ENCODE measurements at regions not wholly inside any gene's neighbourhood (a gene's known extent, or its start where the extent isn't known, plus 50 kb on each side); places are given as distances from the start of the nearest gene placed in this dataset.

DNA sequence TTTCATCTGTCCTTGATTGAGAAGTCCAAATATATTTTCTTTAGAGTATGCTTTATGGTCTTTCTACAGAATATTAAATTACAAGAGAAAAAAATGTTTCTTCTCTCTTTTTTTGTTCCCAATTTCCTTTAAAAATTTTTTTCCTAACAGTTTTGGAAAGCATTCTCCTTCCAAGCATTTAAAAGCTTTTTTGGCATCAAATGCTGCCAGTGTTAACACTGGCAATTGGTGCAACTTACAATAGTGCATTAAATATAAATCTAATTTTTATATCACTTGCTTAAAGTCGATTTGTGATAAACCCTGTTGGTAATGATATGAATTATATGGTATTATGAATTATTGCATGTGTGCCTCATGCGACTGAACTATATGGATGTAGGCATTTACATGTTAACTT is 165.9 kb upstream of the ELL2 start:
- TF ChIP-seq, protein P1, sequence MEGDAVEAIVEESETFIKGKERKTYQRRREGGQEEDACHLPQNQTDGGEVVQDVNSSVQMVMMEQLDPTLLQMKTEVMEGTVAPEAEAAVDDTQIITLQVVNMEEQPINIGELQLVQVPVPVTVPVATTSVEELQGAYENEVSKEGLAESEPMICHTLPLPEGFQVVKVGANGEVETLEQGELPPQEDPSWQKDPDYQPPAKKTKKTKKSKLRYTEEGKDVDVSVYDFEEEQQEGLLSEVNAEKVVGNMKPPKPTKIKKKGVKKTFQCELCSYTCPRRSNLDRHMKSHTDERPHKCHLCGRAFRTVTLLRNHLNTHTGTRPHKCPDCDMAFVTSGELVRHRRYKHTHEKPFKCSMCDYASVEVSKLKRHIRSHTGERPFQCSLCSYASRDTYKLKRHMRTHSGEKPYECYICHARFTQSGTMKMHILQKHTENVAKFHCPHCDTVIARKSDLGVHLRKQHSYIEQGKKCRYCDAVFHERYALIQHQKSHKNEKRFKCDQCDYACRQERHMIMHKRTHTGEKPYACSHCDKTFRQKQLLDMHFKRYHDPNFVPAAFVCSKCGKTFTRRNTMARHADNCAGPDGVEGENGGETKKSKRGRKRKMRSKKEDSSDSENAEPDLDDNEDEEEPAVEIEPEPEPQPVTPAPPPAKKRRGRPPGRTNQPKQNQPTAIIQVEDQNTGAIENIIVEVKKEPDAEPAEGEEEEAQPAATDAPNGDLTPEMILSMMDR (IDR thresholded peaks at IDR 0.05): no peak
- DNase-seq (ENCODE audit: low spot score) (no peak), ATAC-seq (ENCODE audit: low FRiP score) (no peak)

DNA sequence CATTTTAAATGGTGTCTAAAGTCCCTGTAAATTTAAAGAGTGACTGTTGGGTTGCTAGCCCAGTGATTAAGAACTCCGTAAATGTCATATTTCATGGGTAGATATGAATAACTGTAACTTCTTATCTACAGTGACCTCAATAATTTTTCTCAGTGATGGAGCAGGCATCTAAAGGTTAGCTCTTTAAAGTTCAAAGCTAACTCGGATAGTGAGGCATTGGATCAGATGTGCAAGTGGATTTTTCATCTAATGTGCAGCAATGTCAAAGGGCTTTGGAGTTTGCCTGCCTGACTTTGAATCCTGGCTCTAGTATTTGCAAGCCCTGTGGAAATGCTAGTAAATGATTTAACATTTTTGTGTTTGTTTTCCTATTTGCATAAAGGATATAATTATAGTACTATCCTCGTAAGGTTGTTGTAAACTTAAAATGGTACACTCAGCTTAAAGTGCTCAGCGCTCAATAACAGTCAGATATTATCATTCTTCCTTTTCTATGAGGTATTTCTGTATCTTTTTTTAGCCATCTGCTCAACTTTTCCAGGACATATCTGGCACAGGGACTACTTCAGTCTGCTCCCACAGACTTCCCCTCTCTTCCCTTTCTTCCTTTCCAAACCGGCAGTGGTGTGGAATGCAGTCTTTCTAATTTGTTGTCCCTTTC is 163.7 kb upstream of the ELL2 start:
- DNase-seq (ENCODE audit: low spot score): no peak
- TF ChIP-seq, protein P1 (IDR thresholded peaks at IDR 0.05): no peak
- peak; percentile 42 for ATAC-seq (ENCODE audit: low FRiP score)

DNA sequence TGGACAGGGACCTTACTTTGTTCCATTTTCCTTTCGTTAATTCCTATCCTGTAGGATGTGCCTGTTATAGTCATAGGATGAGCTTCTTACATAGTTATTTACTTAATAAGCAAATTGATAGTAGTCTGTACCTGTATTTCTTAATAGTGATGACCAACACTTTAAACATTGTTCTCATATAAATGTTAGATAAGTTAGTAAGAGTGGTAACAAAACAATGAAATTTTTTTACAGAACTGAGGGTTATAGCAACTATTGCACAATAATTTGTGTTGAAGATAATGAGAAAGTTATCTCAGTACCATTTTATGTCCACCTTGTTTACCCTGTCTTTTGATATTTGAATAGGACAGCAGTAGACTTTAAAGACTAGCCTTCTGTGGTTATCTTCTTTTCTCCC is 162.9 kb upstream of the ELL2 start:
- DNase-seq (ENCODE audit: low spot score) (no peak), ATAC-seq (ENCODE audit: low FRiP score) (peak; percentile 52)
- TF ChIP-seq, protein P1 (IDR thresholded peaks at IDR 0.05): no peak

DNA sequence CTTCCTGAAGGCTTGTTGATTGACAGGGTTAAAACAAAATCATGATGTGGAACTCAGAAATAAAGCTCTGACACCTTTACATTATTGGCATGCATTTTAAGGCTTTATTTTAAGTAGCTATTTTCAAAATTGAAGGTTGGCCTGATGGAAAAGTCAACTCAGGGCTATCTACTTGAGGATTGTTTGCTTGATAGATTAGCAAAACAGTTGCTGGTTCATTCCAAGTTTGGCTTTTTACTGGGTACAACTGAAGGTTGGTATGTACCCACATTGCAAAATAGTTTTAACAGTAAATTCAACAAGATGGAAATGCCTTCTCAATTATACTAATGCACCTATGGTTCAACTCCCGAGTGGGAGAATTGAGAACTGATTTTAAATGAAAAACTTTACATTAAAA is 161.8 kb upstream of the ELL2 start:
- TF ChIP-seq, protein P1 (IDR thresholded peaks at IDR 0.05): no peak
- ATAC-seq (ENCODE audit: low FRiP score): no peak
- DNase-seq (ENCODE audit: low spot score): no peak

DNA sequence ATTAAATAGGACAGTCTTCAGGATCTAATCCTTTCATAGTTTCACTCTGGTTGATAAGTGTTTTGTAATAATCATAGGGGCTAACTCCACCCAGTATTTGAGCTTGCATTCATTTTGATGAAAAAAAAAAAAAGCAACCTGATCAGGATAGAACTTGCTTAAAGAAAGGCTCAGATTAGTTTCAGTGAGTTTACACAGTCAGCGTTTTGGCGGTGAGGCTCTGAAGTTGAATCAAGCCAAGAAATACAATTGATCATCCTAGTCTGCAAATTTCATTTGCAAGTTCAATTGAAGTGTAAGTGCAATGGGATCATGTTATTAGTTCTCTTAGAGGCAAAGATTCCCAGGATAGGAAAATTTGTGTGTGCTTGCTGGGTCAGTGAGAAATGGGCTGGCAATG is 159.7 kb upstream of the ELL2 start:
- DNase-seq (ENCODE audit: low spot score) (no peak), ATAC-seq (ENCODE audit: low FRiP score) (no peak)
- TF ChIP-seq, protein P1 (IDR thresholded peaks at IDR 0.05): no peak

DNA sequence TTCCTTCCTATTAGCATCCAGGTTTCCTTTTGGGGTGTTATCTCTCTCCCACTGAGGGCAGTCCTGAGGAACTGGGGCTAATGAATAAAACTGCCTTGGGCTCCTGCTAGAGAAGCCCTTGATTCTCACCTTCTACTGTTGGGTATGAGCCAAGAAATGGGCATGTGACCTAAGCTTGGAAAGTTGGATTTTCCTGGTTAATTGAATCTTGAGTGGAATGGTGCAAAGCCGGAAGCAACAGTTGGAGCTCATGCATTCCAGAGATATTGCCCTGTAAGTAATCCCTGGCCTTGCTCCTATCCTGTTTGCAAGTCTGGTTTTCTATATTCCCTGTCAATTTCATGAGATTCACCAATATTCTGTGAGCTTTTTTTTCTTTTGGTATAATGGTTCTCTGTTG is 158.5 kb upstream of the ELL2 start:
- ATAC-seq (ENCODE audit: low FRiP score) (no peak), DNase-seq (ENCODE audit: low spot score) (no peak)
- TF ChIP-seq, protein P1 (IDR thresholded peaks at IDR 0.05): no peak
